H1 (cell line): ENCODE measurements at regions not wholly inside any gene's neighbourhood (a gene's known extent, or its start where the extent isn't known, plus 50 kb on each side); places are given as distances from the start of the nearest gene placed in this dataset.

Experiments
- CTCF ChIA-PET: fragments of 300-600 bp; sonication (Branson Sonifier 250); formaldehyde crosslinking; loops from one replicate; lab custom pipeline; 2021; ENCODE audit not compliant: partially characterized antibody; lab: Charles Lee
- POLR2A ChIA-PET: fragments of 300-600 bp; sonication (Branson Sonifier 250); formaldehyde crosslinking; loops from one replicate; lab custom pipeline; 2021; ENCODE audit warnings: inconsistent platforms; ENCODE audit not compliant: partially characterized antibody; lab: Charles Lee
- DNase-seq, 2 experiments: peaks; one replicate each; pipeline versions ENCODE4 v3.0.0 to v3.0.0-alpha.2; 2010 to 2022; ENCODE audit warnings: low spot score in 2 of 2, low read depth in 1 of 2, mixed read lengths in 1 of 2
- FAIRE-seq: peaks from 2 replicates; lab custom pipeline; 2011; peaks lifted over from hg19 to GRCh38; lab: Jason Lieb, UNC
- H2AFZ ChIP-seq: 2 replicates; pipeline ENCODE4 v1.8.1; 2012; ENCODE audit warnings: low read length, inconsistent platforms
- H2AK5ac ChIP-seq: 2 replicates; pipeline ENCODE4 v1.6.1; 2013; ENCODE audit warnings: low read depth, low read length
- H2BK120ac ChIP-seq: replicated peaks from 2 replicates; pipeline ENCODE3; 2013; ENCODE audit warnings: low read depth, low read length, inconsistent platforms
- H2BK12ac ChIP-seq: 2 replicates; pipeline ENCODE4 v1.6.1; 2013; ENCODE audit warnings: low read depth, low read length
- H2BK15ac ChIP-seq: 2 replicates; pipeline ENCODE4 v1.6.1; 2013; ENCODE audit warnings: low read length
- H2BK20ac ChIP-seq: 2 replicates; pipeline ENCODE4 v1.6.1; 2013; ENCODE audit warnings: low read length
- H2BK5ac ChIP-seq: 2 replicates; pipeline ENCODE4 v1.6.1; 2013; ENCODE audit warnings: low read depth, low read length
- H3K14ac ChIP-seq: 2 replicates; pipeline ENCODE4 v1.6.1; 2013; ENCODE audit warnings: inconsistent platforms; ENCODE audit not compliant: insufficient read length
- H3K18ac ChIP-seq: 2 replicates; pipeline ENCODE4 v1.6.1; 2013; ENCODE audit warnings: low read length; ENCODE audit errors: extremely low read depth
- H3K23ac ChIP-seq: 2 replicates; pipeline ENCODE4 v1.6.1; 2013; ENCODE audit warnings: inconsistent platforms; ENCODE audit not compliant: insufficient read length
- H3K23me2 ChIP-seq: 2 replicates; pipeline ENCODE4 v1.6.1; 2013; ENCODE audit warnings: low read depth, low read length
- H3K27ac ChIP-seq: 2 replicates; pipeline ENCODE4 v1.6.1; 2011; ENCODE audit warnings: low read depth, low read length, inconsistent platforms
- H3K27me3 ChIP-seq, 4 experiments: replicated peaks in 1 of 4; 1 replicate in 1 of 4; 2 replicates in 3 of 4; pipeline versions ENCODE4 v1.6.1 to v1.8.1; 2011 to 2013; ENCODE audit warnings: low read length in 3 of 4, mild to moderate bottlenecking in 3 of 4, inconsistent platforms in 2 of 4, mixed read lengths in 2 of 4, moderate library complexity in 1 of 4; ENCODE audit not compliant: control insufficient read depth in 3 of 4, insufficient read depth in 3 of 4; ENCODE audit errors: extremely low read depth in 1 of 4
- H3K36me3 ChIP-seq, 4 experiments: 2 replicates each; pipeline versions ENCODE4 v1.6.1 to v1.8.1; 2011 to 2013; ENCODE audit warnings: mild to moderate bottlenecking in 4 of 4, low read length in 3 of 4, moderate library complexity in 2 of 4, control low read depth in 1 of 4, inconsistent platforms in 1 of 4; ENCODE audit not compliant: insufficient read depth in 4 of 4, control insufficient read depth in 2 of 4
- H3K4ac ChIP-seq: replicated peaks from 2 replicates; pipeline ENCODE3; 2013; ENCODE audit warnings: low read length, low read depth, mixed read lengths, inconsistent platforms; ENCODE audit not compliant: insufficient read length
- H3K4me1 ChIP-seq, 4 experiments: replicated peaks in 1 of 4; 1 replicate in 1 of 4; 2 replicates in 3 of 4; pipeline versions ENCODE4 v1.6.1 to v1.8.1; 2011 to 2013; ENCODE audit warnings: low read length in 3 of 4, inconsistent platforms in 2 of 4, mixed read lengths in 1 of 4; ENCODE audit not compliant: insufficient read depth in 4 of 4, control insufficient read depth in 3 of 4
- H3K4me2 ChIP-seq, 2 experiments: 2 replicates each; pipeline versions ENCODE4 v1.6.1 to v1.8.1; 2011 to 2013; ENCODE audit warnings: low read depth in 2 of 2, low read length in 2 of 2, control low read depth in 1 of 2, inconsistent platforms in 1 of 2, mild to moderate bottlenecking in 1 of 2; ENCODE audit not compliant: insufficient read depth in 1 of 2
- H3K4me3 ChIP-seq, 4 experiments: fragments of 200-600, 300-600 bp in 1 of 4; sonication (generic), shearing (Covaris generic), sonication (Bioruptor Twin) in 1 of 4; 2 replicates each; pipeline versions ENCODE4 v1.5.1 to v1.8.1; 2011 to 2016; ENCODE audit warnings: low read length in 4 of 4, low read depth in 3 of 4, control low read depth in 2 of 4, inconsistent platforms in 2 of 4, mild to moderate bottlenecking in 2 of 4, mixed read lengths in 1 of 4, moderate library complexity in 1 of 4; ENCODE audit not compliant: insufficient read depth in 2 of 4; ENCODE audit errors: extremely low read depth in 1 of 4
- H3K56ac ChIP-seq: replicated peaks from 2 replicates; pipeline ENCODE3; 2013; ENCODE audit warnings: low read depth, mild to moderate bottlenecking, mixed read lengths, low read length, inconsistent platforms; ENCODE audit not compliant: insufficient read length
- H3K79me1 ChIP-seq: 2 replicates; pipeline ENCODE4 v1.6.1; 2013; ENCODE audit warnings: low read depth, low read length, control low read depth
- H3K79me2 ChIP-seq, 2 experiments: 2 replicates each; pipeline versions ENCODE4 v1.6.1 to v1.8.1; 2012 to 2013; ENCODE audit warnings: low read length in 2 of 2, mild to moderate bottlenecking in 2 of 2, inconsistent platforms in 1 of 2; ENCODE audit not compliant: insufficient read depth in 2 of 2, control insufficient read depth in 1 of 2
- H3K9ac ChIP-seq, 4 experiments: replicated peaks in 1 of 4; 1 replicate in 1 of 4; 2 replicates in 3 of 4; pipeline versions ENCODE4 v1.6.1 to v1.8.1; 2011 to 2013; ENCODE audit warnings: low read depth in 3 of 4, low read length in 3 of 4, control low read depth in 2 of 4, mild to moderate bottlenecking in 2 of 4, moderate library complexity in 2 of 4, inconsistent platforms in 1 of 4; ENCODE audit errors: extremely low read depth in 1 of 4
- H3K9me3 ChIP-seq, 2 experiments: 2 replicates each; pipeline versions ENCODE4 v1.6.1 to v1.8.1; 2012 to 2013; ENCODE audit warnings: mild to moderate bottlenecking in 2 of 2, moderate library complexity in 2 of 2, control low read depth in 1 of 2, inconsistent platforms in 1 of 2, low read depth in 1 of 2, low read length in 1 of 2, mixed read lengths in 1 of 2; ENCODE audit not compliant: insufficient read depth in 2 of 2
- H4K20me1 ChIP-seq, 2 experiments: replicated peaks in 1 of 2; 2 replicates each; pipeline versions ENCODE3 to v1.8.1; 2011 to 2013; ENCODE audit warnings: inconsistent platforms in 2 of 2, low read length in 2 of 2, mild to moderate bottlenecking in 1 of 2; ENCODE audit not compliant: insufficient read depth in 2 of 2, control insufficient read depth in 1 of 2
- H4K5ac ChIP-seq: 2 replicates; pipeline ENCODE4 v1.6.1; 2013; ENCODE audit warnings: low read length, low read depth, mixed read lengths, inconsistent platforms; ENCODE audit not compliant: insufficient read length
- H4K8ac ChIP-seq: 2 replicates; pipeline ENCODE4 v1.8.0; 2013; ENCODE audit warnings: mild to moderate bottlenecking, moderate library complexity, low read length, inconsistent platforms; ENCODE audit not compliant: insufficient read depth; ENCODE audit errors: extremely low read depth
- H4K91ac ChIP-seq: replicated peaks from 2 replicates; pipeline ENCODE3; 2013; ENCODE audit warnings: low read length, mixed read lengths, inconsistent platforms; ENCODE audit not compliant: insufficient read length
- CEBPB ChIP-seq: IDR thresholded peaks from 2 replicates; pipeline ENCODE4 v1.6.1; 2012; ENCODE audit warnings: low read depth, low read length
- TAF7 ChIP-seq: optimal IDR thresholded peaks from 2 replicates; pipeline ENCODE3; 2011; ENCODE audit warnings: low read depth, mild to moderate bottlenecking, inconsistent platforms, low read length, moderate library complexity, borderline replicate concordance
- WGBS, 2 experiments: shearing (Covaris generic) in 1 of 2; methylation state at CpG; one replicate each; pipeline versions ENCODE4 v1.1.6 to v1.1.7; 2013 to 2015; ENCODE audit warnings: low lambda C conversion rate in 2 of 2, mixed read lengths in 2 of 2, inconsistent platforms in 1 of 2, low coverage in 1 of 2, missing lambda C conversion rate in 1 of 2; ENCODE audit not compliant: insufficient replicate concordance in 2 of 2, insufficient coverage in 1 of 2, insufficient read length in 1 of 2; ENCODE audit errors: extremely low coverage in 1 of 2, missing lambda C conversion rate in 1 of 2; 5-methylcytosine and 5-hydroxymethylcytosine counted together

DNA sequence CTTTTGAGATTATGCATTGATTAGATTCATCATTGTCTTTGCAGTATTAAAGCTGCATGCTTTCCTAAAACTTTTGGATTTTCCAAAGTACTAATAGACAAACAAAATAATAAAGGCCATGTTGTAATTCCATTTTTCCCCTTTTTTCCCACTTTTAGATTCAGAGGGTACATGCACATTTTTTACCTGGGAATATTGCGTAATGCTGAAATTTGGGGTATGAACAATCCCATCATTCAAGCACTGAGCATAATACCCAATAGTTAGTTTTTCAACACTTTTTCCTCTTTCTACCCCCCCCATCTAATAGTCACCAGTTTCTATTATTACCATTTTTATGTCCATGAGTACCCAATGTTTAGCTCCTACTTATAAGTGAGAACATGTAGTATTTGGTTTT is 1863.6 kb downstream of the STIM2 start:
- no peak overlapping the region for H3K23ac ChIP-seq
- H2AK5ac ChIP-seq, result no peak overlapping the region
- H3K9me3 ChIP-seq, result no peaks in the 10 kb centered on the region
- H3K79me1 ChIP-seq, result no peaks in the 10 kb centered on the region
- H2BK120ac ChIP-seq, result no peak overlapping the region
- H3K36me3 ChIP-seq, result no peaks in the 10 kb centered on the region
- H4K8ac ChIP-seq, result no peak overlapping the region
- no peak overlapping the region for H3K4me3 ChIP-seq
- H3K4ac ChIP-seq, result no peak overlapping the region
- peaks cover 0 to 4% (median 0%) of the 10 kb centered on the region in 4 experiments; a peak in 1 of 7 replicates for H3K4me1 ChIP-seq
- no peak overlapping the region for H3K9ac ChIP-seq
- no peak overlapping the region for H3K27ac ChIP-seq
- H2BK12ac ChIP-seq, result no peak overlapping the region
- H4K5ac ChIP-seq, result no peak overlapping the region
- DNase-seq (no peak), FAIRE-seq (no peak)
- no peak overlapping the region for H3K14ac ChIP-seq
- H3K23me2 ChIP-seq, result no peaks in the 10 kb centered on the region
- H4K20me1 ChIP-seq, result no peaks in the 10 kb centered on the region
- H4K91ac ChIP-seq, result no peak overlapping the region
- H3K4me2 ChIP-seq, result no peak overlapping the region
- H2BK20ac ChIP-seq, result no peak overlapping the region
- no peak overlapping the region for H2BK5ac ChIP-seq
- ChIA-PET CTCF (no interaction called here), POLR2A (no interaction called here)
- H2AFZ ChIP-seq, result no peak overlapping the region
- TF ChIP-seq TAF7, result no peak
- TF ChIP-seq CEBPB, result peak; percentile 69; the same call in 1 of the 2 replicates
- no peak overlapping the region for H2BK15ac ChIP-seq
- H3K18ac ChIP-seq, result no peak overlapping the region
- H3K27me3 ChIP-seq, result no peaks in the 10 kb centered on the region
- H3K79me2 ChIP-seq, result no peaks in the 10 kb centered on the region
- 100% methylated on average over 1 of the region's 1 CpG; no CpG with 5 or more reads in 1 of the 2 experiments for WGBS, 2 experiments
- H3K56ac ChIP-seq, result no peak overlapping the region
